IMR-90 (cell line): ENCODE measurements at regions not wholly inside any gene's neighbourhood (a gene's known extent, or its start where the extent isn't known, plus 50 kb on each side); places are given as distances from the start of the nearest gene placed in this dataset.

ENCODE experiments used
- RAD21 ChIP-seq: IDR thresholded peaks from 2 replicates; pipeline ENCODE4 v1.6.1; 2012; ENCODE audit warnings: low read length, improper control_type of control experiment
- RFX5 ChIP-seq: IDR thresholded peaks from 2 replicates; pipeline ENCODE4 v1.8.0; 2012; ENCODE audit warnings: low read depth, mild to moderate bottlenecking, low read length, moderate library complexity

- no peak for TF ChIP-seq RAD21
- TF ChIP-seq RFX5: no peak
Measured at GRCh38 chr13:39956036-39956435, 300.6 kb downstream of the COG6 start.
